HCT116 (cell line): ENCODE measurements at regions not wholly inside any gene's neighbourhood (a gene's known extent, or its start where the extent isn't known, plus 50 kb on each side); places are given as distances from the start of the nearest gene placed in this dataset.

ENCODE experiments used
- ATAC-seq: fragments of 200-7000 bp; cut with Tn5 transposase; 2 replicates; pipeline ENCODE4 v1.9.1; 2020; ENCODE audit warnings: mild to moderate bottlenecking, moderate library complexity
- BruUV-seq: library from RNA; stranded (reverse); fragments of 400-500 nt; replicated peaks from 2 replicates; lab custom pipeline; 2021; lab: Mats Ljungman, UMichigan
- CTCF ChIA-PET: fragments of 300-600 bp; sonication (Branson Sonifier 250); formaldehyde crosslinking; loops from one replicate; lab custom pipeline; 2021; ENCODE audit warnings: antibody characterized with exemption; lab: Charles Lee
- POLR2A ChIA-PET: fragments of 300-600, 350-600 bp; sonication (Branson Sonifier 250); formaldehyde crosslinking; loops from one replicate; lab custom pipeline; 2021; ENCODE audit warnings: antibody characterized with exemption; lab: Charles Lee
- RAD21 ChIA-PET, 2 experiments: fragments of 300-600 bp; sonication (Branson Sonifier 250); formaldehyde crosslinking; loops; one replicate each; lab custom pipeline; 2023; ENCODE audit warnings: low total read pairs in 2 of 2; ENCODE audit not compliant: uncharacterized antibody in 2 of 2, unreplicated experiment in 2 of 2, low non-redundant PET in 1 of 2; lab: Charles Lee
- DNase-seq: peaks from one replicate; pipeline ENCODE4 v3.0.0-alpha.2; 2010; ENCODE audit warnings: low read depth, low spot score
- H2AFZ ChIP-seq: fragments of 200-600 bp; shearing (Covaris generic), sonication (generic); 2 replicates; pipeline ENCODE4 v1.6.1; 2017; ENCODE audit warnings: low read depth, mixed run types, mixed read lengths, antibody characterized with exemption, low read length; ENCODE audit not compliant: poor library complexity, severe bottlenecking
- H3K27ac ChIP-seq: 2 replicates; pipeline ENCODE4 v1.5.1; 2012; ENCODE audit warnings: low read depth, low read length
- H3K27me3 ChIP-seq: fragments of 200-600 bp; sonication (generic); 2 replicates; pipeline ENCODE4 v1.6.1; 2016; ENCODE audit warnings: mixed run types, low read length, mixed read lengths; ENCODE audit not compliant: insufficient read depth
- H3K36me3 ChIP-seq, 2 experiments: fragments of 200-500 bp in 1 of 2; fragments of 200-600 bp in 1 of 2; sonication (Bioruptor generic) in 1 of 2; sonication (generic) in 1 of 2; 2 replicates each; pipeline versions ENCODE4 v1.5.1 to v1.6.1; 2014 to 2016; ENCODE audit warnings: low read length in 2 of 2, inconsistent platforms in 1 of 2, mixed read lengths in 1 of 2, mixed run types in 1 of 2; ENCODE audit not compliant: insufficient read depth in 2 of 2, control insufficient read depth in 1 of 2
- H3K4me1 ChIP-seq, 2 experiments: fragments of 200-600 bp in 1 of 2; sonication (generic) in 1 of 2; 2 replicates each; pipeline versions ENCODE4 v1.5.1 to v1.6.1; 2012 to 2017; ENCODE audit warnings: low read length in 2 of 2, inconsistent platforms in 1 of 2, mild to moderate bottlenecking in 1 of 2, mixed read lengths in 1 of 2, mixed run types in 1 of 2, moderate library complexity in 1 of 2; ENCODE audit not compliant: insufficient read depth in 2 of 2, control insufficient read depth in 1 of 2
- H3K4me2 ChIP-seq: fragments of 200-600 bp; sonication (generic); 2 replicates; pipeline ENCODE4 v1.6.1; 2017; ENCODE audit warnings: mixed run types, low read length, mixed read lengths
- H3K4me3 ChIP-seq, 2 experiments: fragments of 200-600 bp in 1 of 2; sonication (generic) in 1 of 2; replicated peaks in 1 of 2; 2 replicates each; pipeline ENCODE4 v1.5.1; 2011 to 2016; ENCODE audit warnings: low read length in 2 of 2, control low read depth in 1 of 2, low read depth in 1 of 2, mild to moderate bottlenecking in 1 of 2, mixed read lengths in 1 of 2, mixed run types in 1 of 2
- H3K79me2 ChIP-seq: fragments of 200-600 bp; sonication (generic); 2 replicates; pipeline ENCODE4 v1.6.1; 2017; ENCODE audit warnings: mild to moderate bottlenecking, mixed run types, low read length, moderate library complexity, mixed read lengths; ENCODE audit not compliant: insufficient read depth
- H3K9ac ChIP-seq: fragments of 200-600 bp; sonication (generic); 2 replicates; pipeline ENCODE4 v1.6.1; 2016; ENCODE audit warnings: low read length, mixed read lengths
- H3K9me2 ChIP-seq: fragments of 200-600 bp; sonication (generic), shearing (Covaris generic); 2 replicates; pipeline ENCODE4 v1.6.1; 2017; ENCODE audit warnings: mixed run types, mild to moderate bottlenecking, moderate library complexity; ENCODE audit not compliant: insufficient read depth
- H3K9me3 ChIP-seq, 2 experiments: fragments of 200-500 bp in 1 of 2; fragments of 200-600 bp in 1 of 2; sonication (Bioruptor generic) in 1 of 2; sonication (generic) in 1 of 2; 2 replicates each; pipeline ENCODE4 v1.6.1; 2014 to 2017; ENCODE audit warnings: low read length in 2 of 2, mixed read lengths in 2 of 2, inconsistent platforms in 1 of 2, low read depth in 1 of 2, mild to moderate bottlenecking in 1 of 2, mixed run types in 1 of 2, moderate library complexity in 1 of 2; ENCODE audit not compliant: control insufficient read depth in 1 of 2, insufficient read depth in 1 of 2
- H4K20me1 ChIP-seq: fragments of 200-600 bp; sonication (generic), shearing (Covaris generic); 2 replicates; pipeline ENCODE4 v1.6.1; 2017; ENCODE audit warnings: mixed run types, mild to moderate bottlenecking, moderate library complexity; ENCODE audit not compliant: insufficient read depth
- CBX3 ChIP-seq: IDR thresholded peaks from 2 replicates; pipeline ENCODE4 v1.6.1; 2012; ENCODE audit warnings: low read depth
- CEBPB ChIP-seq: IDR thresholded peaks from 2 replicates; pipeline ENCODE4 v1.6.1; 2012; ENCODE audit warnings: low read depth
- ELF1 ChIP-seq: IDR thresholded peaks from 2 replicates; pipeline ENCODE4 v1.6.1; 2012; ENCODE audit warnings: low read depth, borderline replicate concordance
- EZH2 ChIP-seq: fragments of 200-600 bp; sonication (generic); IDR thresholded peaks from 2 replicates; pipeline ENCODE4 v1.6.1; 2017; ENCODE audit warnings: antibody characterized with exemption, mixed run types
- EZH2phosphoT487 ChIP-seq: fragments of 200-600 bp; IDR thresholded peaks from 2 replicates; pipeline ENCODE4 v1.6.1; 2018; ENCODE audit warnings: antibody characterized with exemption, borderline replicate concordance
- JUND ChIP-seq: IDR thresholded peaks from 2 replicates; pipeline ENCODE4 v1.6.1; 2012
- POLR2A ChIP-seq: IDR thresholded peaks from 2 replicates; pipeline ENCODE4 v1.7.0; 2011; ENCODE audit warnings: borderline replicate concordance; ENCODE audit not compliant: insufficient read depth, insufficient read length; ENCODE audit errors: extremely low read depth
- POLR2AphosphoS5 ChIP-seq: IDR thresholded peaks from 2 replicates; pipeline ENCODE4 v1.6.1; 2011; ENCODE audit warnings: mild to moderate bottlenecking, low read depth, low read length, moderate library complexity
- SIN3A ChIP-seq: IDR thresholded peaks from 2 replicates; pipeline ENCODE4 v1.6.1; 2012; ENCODE audit warnings: low read depth
- SP1 ChIP-seq: IDR thresholded peaks from 2 replicates; pipeline ENCODE4 v1.6.1; 2012; ENCODE audit warnings: low read depth
- SRF ChIP-seq: IDR thresholded peaks from 2 replicates; pipeline ENCODE4 v1.6.1; 2012; ENCODE audit warnings: low read depth
- TCF7L2 ChIP-seq: IDR thresholded peaks from 2 replicates; pipeline ENCODE4 v1.7.0; 2011; ENCODE audit warnings: borderline replicate concordance, inconsistent platforms; ENCODE audit not compliant: insufficient read depth, insufficient read length; ENCODE audit errors: extremely low read depth
- YY1 ChIP-seq: IDR thresholded peaks from 2 replicates; pipeline ENCODE4 v1.6.1; 2011; ENCODE audit warnings: low read length, low read depth, moderate library complexity, mild to moderate bottlenecking; ENCODE audit not compliant: insufficient replicate concordance; ENCODE audit errors: extremely low read depth
- ZFX ChIP-seq: fragments of 450-650 bp; IDR thresholded peaks from 2 replicates; pipeline ENCODE4 v1.6.1; 2017
- intact Hi-C: fragments of 100-400 bp; cut with micrococcal nuclease; formaldehyde crosslinking; loops from 2 replicates; pipeline ENCODE4 v1.10.0; 2022
- TF ChIP-seq, protein P1 (sequence below), 3 experiments: fragments of 200-600 bp in 1 of 3; sonication (generic) in 1 of 3; IDR thresholded peaks in 2 of 3; conservative IDR thresholded peaks in 1 of 3; 2 replicates each; pipeline ENCODE4 v1.5.1; 2012 to 2017; ENCODE audit warnings: low read depth in 2 of 3, low read length in 2 of 3, antibody characterized with exemption in 1 of 3, borderline replicate concordance in 1 of 3, control low read depth in 1 of 3, mild to moderate bottlenecking in 1 of 3, mixed read lengths in 1 of 3, mixed run types in 1 of 3, moderate library complexity in 1 of 3; ENCODE audit not compliant: insufficient read depth in 1 of 3
- TF ChIP-seq, protein P2 (sequence below): IDR thresholded peaks from 2 replicates; pipeline ENCODE4 v1.6.1; 2012
- TF ChIP-seq, protein P3 (sequence below): IDR thresholded peaks from 2 replicates; pipeline ENCODE4 v1.6.1; 2012; ENCODE audit warnings: low read depth
- TF ChIP-seq, protein P4 (sequence below): IDR thresholded peaks from 2 replicates; pipeline ENCODE4 v1.6.1; 2011; ENCODE audit warnings: mild to moderate bottlenecking, low read length, moderate library complexity; ENCODE audit not compliant: insufficient replicate concordance; ENCODE audit errors: extremely low read depth

DNA sequence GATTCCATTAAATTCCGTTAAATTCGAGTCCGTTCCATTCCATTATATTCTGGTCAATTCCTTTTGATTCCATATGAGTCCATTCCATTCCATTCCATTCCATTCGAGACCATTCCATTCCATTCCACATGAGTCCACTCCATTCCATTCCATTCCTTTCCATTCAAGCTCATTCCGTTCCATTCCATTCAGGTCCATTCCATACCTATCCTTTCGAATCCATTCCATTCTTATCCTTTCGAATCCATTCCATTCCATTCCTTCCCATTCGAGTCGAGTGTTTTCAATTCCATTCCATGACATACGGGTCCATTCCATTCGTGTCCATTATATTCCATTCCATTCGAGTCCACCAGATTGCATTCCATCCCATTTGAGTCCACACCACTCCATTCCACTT lies 1127.4 kb downstream of the RPIA start:
- intact Hi-C loops, result no loop called here
- Histone ChIP-seq H3K9me2 (no peaks in the 10 kb centered on the region), H3K36me3 (no peaks in the 10 kb centered on the region), H3K79me2 (no peaks in the 10 kb centered on the region), H3K4me3 (no peak overlapping the region), H3K9me3 (peaks cover 47 to 68% of the 10 kb centered on the region in 2 experiments), H3K4me1 (no peaks in the 10 kb centered on the region), H3K9ac (no peak overlapping the region), H3K4me2 (no peak overlapping the region), H3K27me3 (no peaks in the 10 kb centered on the region), H2AFZ (no peak overlapping the region), H4K20me1 (no peaks in the 10 kb centered on the region), H3K27ac (no peak overlapping the region)
- ChIA-PET CTCF (no interaction called here), POLR2A (no interaction called here), RAD21 (no interaction called here)
- ATAC-seq, result no peak
- no TSS peak for BruUV-seq
- DNase-seq, result no peak
- TF ChIP-seq SIN3A (no peak), CBX3 (no peak), ELF1 (no peak), ZFX (no peak), EZH2 (no peak), YY1 (no peak), POLR2AphosphoS5 (no peak), TCF7L2 (no peak), SRF (no peak), EZH2phosphoT487 (no peak), JUND (no peak), SP1 (no peak), CEBPB (no peak), POLR2A (no peak)
- TF ChIP-seq, protein P1, sequence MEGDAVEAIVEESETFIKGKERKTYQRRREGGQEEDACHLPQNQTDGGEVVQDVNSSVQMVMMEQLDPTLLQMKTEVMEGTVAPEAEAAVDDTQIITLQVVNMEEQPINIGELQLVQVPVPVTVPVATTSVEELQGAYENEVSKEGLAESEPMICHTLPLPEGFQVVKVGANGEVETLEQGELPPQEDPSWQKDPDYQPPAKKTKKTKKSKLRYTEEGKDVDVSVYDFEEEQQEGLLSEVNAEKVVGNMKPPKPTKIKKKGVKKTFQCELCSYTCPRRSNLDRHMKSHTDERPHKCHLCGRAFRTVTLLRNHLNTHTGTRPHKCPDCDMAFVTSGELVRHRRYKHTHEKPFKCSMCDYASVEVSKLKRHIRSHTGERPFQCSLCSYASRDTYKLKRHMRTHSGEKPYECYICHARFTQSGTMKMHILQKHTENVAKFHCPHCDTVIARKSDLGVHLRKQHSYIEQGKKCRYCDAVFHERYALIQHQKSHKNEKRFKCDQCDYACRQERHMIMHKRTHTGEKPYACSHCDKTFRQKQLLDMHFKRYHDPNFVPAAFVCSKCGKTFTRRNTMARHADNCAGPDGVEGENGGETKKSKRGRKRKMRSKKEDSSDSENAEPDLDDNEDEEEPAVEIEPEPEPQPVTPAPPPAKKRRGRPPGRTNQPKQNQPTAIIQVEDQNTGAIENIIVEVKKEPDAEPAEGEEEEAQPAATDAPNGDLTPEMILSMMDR (IDR thresholded peaks at IDR 0.05 in 2 of 3, conservative IDR thresholded peaks at IDR 0.05 in 1 of 3; ENCODE audit: borderline replicate concordance in 1 of 3, insufficient read depth in 1 of 3, low read depth in 2 of 3, low read length in 2 of 3), result no peak
- TF ChIP-seq, protein P2, sequence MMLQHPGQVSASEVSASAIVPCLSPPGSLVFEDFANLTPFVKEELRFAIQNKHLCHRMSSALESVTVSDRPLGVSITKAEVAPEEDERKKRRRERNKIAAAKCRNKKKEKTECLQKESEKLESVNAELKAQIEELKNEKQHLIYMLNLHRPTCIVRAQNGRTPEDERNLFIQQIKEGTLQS, result no peak
- TF ChIP-seq, protein P3, sequence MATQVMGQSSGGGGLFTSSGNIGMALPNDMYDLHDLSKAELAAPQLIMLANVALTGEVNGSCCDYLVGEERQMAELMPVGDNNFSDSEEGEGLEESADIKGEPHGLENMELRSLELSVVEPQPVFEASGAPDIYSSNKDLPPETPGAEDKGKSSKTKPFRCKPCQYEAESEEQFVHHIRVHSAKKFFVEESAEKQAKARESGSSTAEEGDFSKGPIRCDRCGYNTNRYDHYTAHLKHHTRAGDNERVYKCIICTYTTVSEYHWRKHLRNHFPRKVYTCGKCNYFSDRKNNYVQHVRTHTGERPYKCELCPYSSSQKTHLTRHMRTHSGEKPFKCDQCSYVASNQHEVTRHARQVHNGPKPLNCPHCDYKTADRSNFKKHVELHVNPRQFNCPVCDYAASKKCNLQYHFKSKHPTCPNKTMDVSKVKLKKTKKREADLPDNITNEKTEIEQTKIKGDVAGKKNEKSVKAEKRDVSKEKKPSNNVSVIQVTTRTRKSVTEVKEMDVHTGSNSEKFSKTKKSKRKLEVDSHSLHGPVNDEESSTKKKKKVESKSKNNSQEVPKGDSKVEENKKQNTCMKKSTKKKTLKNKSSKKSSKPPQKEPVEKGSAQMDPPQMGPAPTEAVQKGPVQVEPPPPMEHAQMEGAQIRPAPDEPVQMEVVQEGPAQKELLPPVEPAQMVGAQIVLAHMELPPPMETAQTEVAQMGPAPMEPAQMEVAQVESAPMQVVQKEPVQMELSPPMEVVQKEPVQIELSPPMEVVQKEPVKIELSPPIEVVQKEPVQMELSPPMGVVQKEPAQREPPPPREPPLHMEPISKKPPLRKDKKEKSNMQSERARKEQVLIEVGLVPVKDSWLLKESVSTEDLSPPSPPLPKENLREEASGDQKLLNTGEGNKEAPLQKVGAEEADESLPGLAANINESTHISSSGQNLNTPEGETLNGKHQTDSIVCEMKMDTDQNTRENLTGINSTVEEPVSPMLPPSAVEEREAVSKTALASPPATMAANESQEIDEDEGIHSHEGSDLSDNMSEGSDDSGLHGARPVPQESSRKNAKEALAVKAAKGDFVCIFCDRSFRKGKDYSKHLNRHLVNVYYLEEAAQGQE, result no peak
- TF ChIP-seq, protein P4, sequence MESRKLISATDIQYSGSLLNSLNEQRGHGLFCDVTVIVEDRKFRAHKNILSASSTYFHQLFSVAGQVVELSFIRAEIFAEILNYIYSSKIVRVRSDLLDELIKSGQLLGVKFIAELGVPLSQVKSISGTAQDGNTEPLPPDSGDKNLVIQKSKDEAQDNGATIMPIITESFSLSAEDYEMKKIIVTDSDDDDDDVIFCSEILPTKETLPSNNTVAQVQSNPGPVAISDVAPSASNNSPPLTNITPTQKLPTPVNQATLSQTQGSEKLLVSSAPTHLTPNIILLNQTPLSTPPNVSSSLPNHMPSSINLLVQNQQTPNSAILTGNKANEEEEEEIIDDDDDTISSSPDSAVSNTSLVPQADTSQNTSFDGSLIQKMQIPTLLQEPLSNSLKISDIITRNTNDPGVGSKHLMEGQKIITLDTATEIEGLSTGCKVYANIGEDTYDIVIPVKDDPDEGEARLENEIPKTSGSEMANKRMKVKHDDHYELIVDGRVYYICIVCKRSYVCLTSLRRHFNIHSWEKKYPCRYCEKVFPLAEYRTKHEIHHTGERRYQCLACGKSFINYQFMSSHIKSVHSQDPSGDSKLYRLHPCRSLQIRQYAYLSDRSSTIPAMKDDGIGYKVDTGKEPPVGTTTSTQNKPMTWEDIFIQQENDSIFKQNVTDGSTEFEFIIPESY, result no peak
